ENCODE measurements at regions not wholly inside any gene's neighbourhood (a gene's known extent, or its start where the extent isn't known, plus 50 kb on each side); places are given as distances from the start of the nearest gene placed in this dataset.
A peak's percentile ranks its signal among the peaks of the same experiment; 100 is the strongest.

DNA sequence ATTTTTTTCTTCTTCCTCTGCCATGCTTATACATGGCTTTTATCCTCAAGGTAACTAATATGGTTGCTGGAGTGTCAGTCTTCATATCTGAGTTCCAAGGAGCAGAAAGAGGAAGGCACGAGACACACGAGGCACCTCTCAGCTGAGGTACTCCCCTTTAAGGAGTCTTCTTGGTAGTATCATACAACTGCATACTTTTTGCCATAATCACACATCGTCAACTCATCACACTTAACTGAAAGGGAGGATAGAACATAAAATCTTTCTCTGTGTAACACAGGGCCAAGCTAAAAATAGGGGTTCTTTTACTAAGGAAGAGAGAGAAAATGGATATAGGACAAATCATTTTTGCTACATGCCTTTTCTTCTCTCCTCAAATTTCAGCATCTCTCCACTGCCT is 104.2 kb downstream of the OXSM start:
- no peak overlapping the region for H3K4me3 ChIP-seq (ENCODE audit: low read length)
- no peak for DNase-seq (ENCODE audit: low read depth)
- TF ChIP-seq, protein P1, sequence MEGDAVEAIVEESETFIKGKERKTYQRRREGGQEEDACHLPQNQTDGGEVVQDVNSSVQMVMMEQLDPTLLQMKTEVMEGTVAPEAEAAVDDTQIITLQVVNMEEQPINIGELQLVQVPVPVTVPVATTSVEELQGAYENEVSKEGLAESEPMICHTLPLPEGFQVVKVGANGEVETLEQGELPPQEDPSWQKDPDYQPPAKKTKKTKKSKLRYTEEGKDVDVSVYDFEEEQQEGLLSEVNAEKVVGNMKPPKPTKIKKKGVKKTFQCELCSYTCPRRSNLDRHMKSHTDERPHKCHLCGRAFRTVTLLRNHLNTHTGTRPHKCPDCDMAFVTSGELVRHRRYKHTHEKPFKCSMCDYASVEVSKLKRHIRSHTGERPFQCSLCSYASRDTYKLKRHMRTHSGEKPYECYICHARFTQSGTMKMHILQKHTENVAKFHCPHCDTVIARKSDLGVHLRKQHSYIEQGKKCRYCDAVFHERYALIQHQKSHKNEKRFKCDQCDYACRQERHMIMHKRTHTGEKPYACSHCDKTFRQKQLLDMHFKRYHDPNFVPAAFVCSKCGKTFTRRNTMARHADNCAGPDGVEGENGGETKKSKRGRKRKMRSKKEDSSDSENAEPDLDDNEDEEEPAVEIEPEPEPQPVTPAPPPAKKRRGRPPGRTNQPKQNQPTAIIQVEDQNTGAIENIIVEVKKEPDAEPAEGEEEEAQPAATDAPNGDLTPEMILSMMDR (conservative IDR thresholded peaks at IDR 0.05; ENCODE audit: low read length), result no peak

DNA sequence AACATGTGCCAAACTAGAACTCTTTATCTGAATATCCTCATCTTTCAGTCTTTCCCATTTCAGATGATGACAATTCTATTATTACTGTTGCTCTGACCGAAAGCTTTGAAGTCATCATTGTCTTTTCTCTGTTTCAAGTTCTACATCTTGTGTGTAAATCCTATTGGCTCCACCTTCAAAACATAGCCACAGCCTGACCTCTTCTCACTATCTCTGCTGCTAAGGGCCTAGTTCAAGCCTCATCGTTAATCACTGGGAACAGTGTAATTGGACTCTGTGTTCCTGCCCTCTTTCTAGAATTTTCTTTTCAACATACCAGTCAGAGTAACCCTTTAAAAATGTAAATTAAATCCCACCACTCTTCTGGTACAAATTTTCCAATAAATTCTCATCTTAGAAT is 105.1 kb downstream of the OXSM start:
- no peak for DNase-seq (ENCODE audit: low read depth)
- H3K4me3 ChIP-seq (ENCODE audit: low read length), result no peak overlapping the region
- TF ChIP-seq, protein P1 (conservative IDR thresholded peaks at IDR 0.05; ENCODE audit: low read length), result no peak

DNA sequence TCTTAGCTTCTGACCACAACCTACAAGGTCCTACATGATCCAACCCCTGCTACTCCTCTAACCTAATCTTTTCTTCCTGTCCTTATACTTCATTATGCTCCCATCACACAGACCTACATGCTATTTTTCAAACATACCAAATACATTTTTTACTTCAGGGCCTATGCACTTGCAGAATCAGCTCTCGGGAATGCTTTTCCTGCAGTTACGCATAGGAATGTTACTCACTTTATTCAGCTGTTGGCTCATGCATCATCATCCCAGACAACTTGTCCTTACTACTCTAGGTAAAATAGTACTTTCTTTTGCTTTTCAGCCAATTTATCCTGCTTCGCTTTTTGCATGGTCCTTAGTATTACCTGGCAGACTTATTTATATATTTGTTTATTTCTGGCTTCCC is 105.6 kb downstream of the OXSM start:
- peak; percentile 45 for DNase-seq (ENCODE audit: low read depth)
- TF ChIP-seq, protein P1 (conservative IDR thresholded peaks at IDR 0.05; ENCODE audit: low read length), result no peak
- H3K4me3 ChIP-seq (ENCODE audit: low read length), result no peak overlapping the region

DNA sequence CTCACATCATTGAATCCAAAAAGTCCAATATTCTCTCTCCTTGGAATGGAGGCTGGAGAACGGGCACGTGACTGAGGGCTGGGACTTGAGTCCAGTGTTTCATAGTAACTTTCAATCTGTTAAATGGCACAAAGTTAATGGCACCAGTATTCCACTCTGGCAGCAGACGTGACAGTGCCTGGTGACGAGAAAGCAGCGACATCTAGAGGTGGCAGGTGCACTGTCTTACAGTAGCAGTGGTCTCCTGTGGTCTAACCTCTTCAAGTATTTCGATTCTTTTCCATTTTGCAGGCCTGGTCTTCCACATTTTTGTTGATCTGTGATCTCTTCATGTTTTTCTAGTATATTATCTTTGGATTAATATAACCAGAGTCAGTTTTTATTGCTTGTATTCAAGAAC is 107.1 kb downstream of the OXSM start:
- TF ChIP-seq, protein P1 (conservative IDR thresholded peaks at IDR 0.05; ENCODE audit: low read length), result no peak; the same call in 1 of the 2 replicates
- no peak for DNase-seq (ENCODE audit: low read depth)
- H3K4me3 ChIP-seq (ENCODE audit: low read length), result no peak overlapping the region

DNA sequence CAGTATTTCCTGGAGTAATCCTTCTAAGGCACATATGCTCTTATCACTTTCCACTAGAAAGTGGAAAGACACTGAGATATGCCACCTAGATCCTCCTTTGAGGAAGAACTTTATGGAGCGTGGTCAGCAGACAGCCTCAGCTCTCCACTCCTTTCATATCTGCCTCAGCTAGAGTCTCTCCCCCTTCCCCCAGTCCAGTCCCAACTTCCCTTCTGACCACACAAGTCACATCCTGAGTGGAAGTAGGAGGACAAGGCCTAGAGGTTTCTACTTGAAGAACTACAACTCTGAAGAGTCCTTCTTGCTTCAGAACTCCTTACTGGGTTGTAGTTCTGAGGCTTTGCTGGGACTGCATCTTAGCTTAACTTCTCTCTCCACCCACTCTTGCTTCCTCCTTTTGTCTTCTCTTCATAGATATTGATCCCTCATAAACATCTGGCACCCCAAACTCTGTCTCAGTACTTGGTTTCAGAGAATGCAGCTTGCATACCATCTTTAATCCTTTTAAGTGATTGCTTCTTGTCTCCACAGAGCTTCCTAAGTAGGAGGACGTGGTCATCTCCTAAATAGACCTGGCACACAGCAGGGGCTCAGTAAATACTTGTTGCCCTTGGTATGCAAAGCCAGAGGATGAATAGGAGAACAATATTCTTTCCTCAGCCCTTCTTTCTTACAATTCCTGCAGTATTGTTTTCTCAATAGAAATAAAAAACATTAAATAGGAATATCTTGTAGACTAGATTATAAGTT is 109.6 kb downstream of the OXSM start:
- no peak overlapping the region for H3K4me3 ChIP-seq (ENCODE audit: low read length)
- no peak for DNase-seq (ENCODE audit: low read depth)
- TF ChIP-seq, protein P1 (conservative IDR thresholded peaks at IDR 0.05; ENCODE audit: low read length), result no peak

DNA sequence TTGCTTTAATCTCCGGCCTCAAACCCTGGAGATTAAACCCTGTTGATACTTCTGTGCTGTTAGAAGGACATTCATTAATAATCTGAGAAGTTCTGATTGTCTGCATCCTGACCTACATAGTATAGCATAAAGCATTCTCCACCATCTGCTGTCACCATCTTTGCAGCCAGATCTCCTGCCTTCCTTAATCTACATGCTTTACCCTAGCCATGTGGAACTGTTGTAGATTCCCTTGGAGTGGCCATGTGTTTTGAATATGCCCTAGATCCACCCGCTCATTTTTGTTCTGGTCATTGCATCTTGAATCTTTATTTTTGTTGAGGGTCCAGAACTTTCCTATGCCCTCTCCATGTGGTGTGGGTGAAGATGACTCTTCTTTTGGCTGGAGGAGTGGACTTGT is 110.3 kb downstream of the OXSM start:
- TF ChIP-seq, protein P1 (conservative IDR thresholded peaks at IDR 0.05; ENCODE audit: low read length), result no peak
- no peak for DNase-seq (ENCODE audit: low read depth)
- no peak overlapping the region for H3K4me3 ChIP-seq (ENCODE audit: low read length)

DNA sequence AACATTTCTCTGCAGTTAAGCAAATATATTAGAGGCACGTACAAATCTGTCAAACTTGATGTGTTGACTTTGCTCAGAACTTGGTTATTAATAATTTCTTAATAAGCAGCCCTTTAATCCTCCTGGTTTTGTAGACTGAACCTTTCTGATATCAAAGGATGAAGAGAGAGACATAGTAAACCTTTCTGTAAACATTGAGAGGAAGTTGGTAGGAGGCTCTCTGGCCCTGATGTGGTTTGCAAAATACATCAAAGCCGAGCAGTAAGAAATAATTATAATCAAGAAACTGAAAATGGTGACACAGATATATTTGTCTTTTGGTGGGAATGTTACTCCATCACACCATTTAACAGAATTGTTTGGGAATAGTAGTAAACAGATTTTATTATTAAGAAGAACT is 111.9 kb downstream of the OXSM start:
- DNase-seq (ENCODE audit: low read depth), result no peak
- TF ChIP-seq, protein P1 (conservative IDR thresholded peaks at IDR 0.05; ENCODE audit: low read length), result no peak
- no peak overlapping the region for H3K4me3 ChIP-seq (ENCODE audit: low read length)
